AG09309 (cell line): ENCODE measurements at regions not wholly inside any gene's neighbourhood (a gene's known extent, or its start where the extent isn't known, plus 50 kb on each side); places are given as distances from the start of the nearest gene placed in this dataset.

Source experiments
- DNase-seq: peaks from one replicate; pipeline ENCODE4 v3.0.0-alpha.2; 2010; ENCODE audit warnings: low read depth
- H3K4me3 ChIP-seq: 2 replicates; pipeline ENCODE4 v1.5.1; 2011; ENCODE audit warnings: mild to moderate bottlenecking, low read depth, low read length, moderate library complexity; ENCODE audit not compliant: control insufficient read depth
- CTCF ChIP-seq: IDR thresholded peaks from 2 replicates; pipeline ENCODE4 v1.5.1; 2011; ENCODE audit warnings: mild to moderate bottlenecking, low read depth, low read length, inconsistent platforms; ENCODE audit not compliant: insufficient read depth, control insufficient read depth; ENCODE audit errors: missing control alignments

GRCh38 chr14:87529081-87529480, 463.9 kb downstream of the GALC start:
- no peak for TF ChIP-seq CTCF
- H3K4me3 ChIP-seq = no peak overlapping the region
- DNase-seq = no peak

- H3K4me3 ChIP-seq = no peak overlapping the region
- no peak for DNase-seq
- TF ChIP-seq CTCF = no peak
Measured at GRCh38 chr14:87526731-87527130, 466.3 kb downstream of the GALC start.

- no peak for TF ChIP-seq CTCF
- H3K4me3 ChIP-seq = no peak overlapping the region
- DNase-seq = no peak
Measured at GRCh38 chr14:87524011-87524410, 469.0 kb downstream of the GALC start.

- no peak for TF ChIP-seq CTCF
- DNase-seq = no peak
- H3K4me3 ChIP-seq = no peak overlapping the region
Measured at GRCh38 chr14:87522575-87522974, 470.4 kb downstream of the GALC start.

GRCh38 chr14:87508333-87508732, 484.6 kb downstream of the GALC start:
- TF ChIP-seq CTCF = no peak
- no peak overlapping the region for H3K4me3 ChIP-seq
- no peak for DNase-seq

GRCh38 chr14:87503711-87504110, 489.3 kb downstream of the GALC start:
- H3K4me3 ChIP-seq = no peak overlapping the region
- TF ChIP-seq CTCF = no peak
- no peak for DNase-seq

GRCh38 chr14:87497301-87497700, 495.7 kb downstream of the GALC start:
- TF ChIP-seq CTCF = no peak
- no peak for DNase-seq
- H3K4me3 ChIP-seq = no peak overlapping the region
